Endothelial cell of umbilical vein (primary cell): ENCODE measurements at regions not wholly inside any gene's neighbourhood (a gene's known extent, or its start where the extent isn't known, plus 50 kb on each side); places are given as distances from the start of the nearest gene placed in this dataset.

Experiments
- CTCF ChIP-seq, 2 donors: IDR thresholded peaks; 1 replicate in 1 of 2; 2 replicates in 1 of 2; pipeline ENCODE4 v1.5.1; 2011; ENCODE audit warnings: low read length in 2 of 2, mild to moderate bottlenecking in 2 of 2, moderate library complexity in 2 of 2, control low read depth in 1 of 2, inconsistent platforms in 1 of 2, low read depth in 1 of 2; ENCODE audit not compliant: insufficient read depth in 1 of 2; ENCODE audit errors: extremely low read depth in 1 of 2
- EZH2 ChIP-seq: IDR thresholded peaks from 2 replicates; pipeline ENCODE4 v1.6.1; 2012; ENCODE audit warnings: borderline replicate concordance, low read depth, mild to moderate bottlenecking, moderate library complexity, low read length, inconsistent platforms; ENCODE audit not compliant: severe bottlenecking
- FOS ChIP-seq: IDR thresholded peaks from 2 replicates; pipeline ENCODE4 v1.6.1; 2011; ENCODE audit warnings: mild to moderate bottlenecking, low read length, moderate library complexity, borderline replicate concordance; ENCODE audit not compliant: insufficient read depth
- MAX ChIP-seq: IDR thresholded peaks from 2 replicates; pipeline ENCODE4 v1.6.1; 2011; ENCODE audit not compliant: insufficient read depth, insufficient read length
- MYC ChIP-seq: IDR thresholded peaks from one replicate; pipeline ENCODE4 v1.6.1; 2011; ENCODE audit warnings: mild to moderate bottlenecking, low read depth, low read length
- POLR2A ChIP-seq: IDR thresholded peaks from 2 replicates; pipeline ENCODE4 v1.6.1; 2012; ENCODE audit warnings: low read depth, mild to moderate bottlenecking, control low read depth, low read length
- POLR2AphosphoS5 ChIP-seq: IDR thresholded peaks from 2 replicates; pipeline ENCODE4 v1.6.1; 2012; ENCODE audit warnings: low read depth, mild to moderate bottlenecking, control low read depth, low read length, moderate library complexity; ENCODE audit not compliant: insufficient read depth

- no peak for TF ChIP-seq EZH2
- TF ChIP-seq CTCF (IDR thresholded peaks at IDR 0.05; ENCODE audit: extremely low read depth in 1 of 2, insufficient read depth in 1 of 2, low read depth in 1 of 2, low read length in 2 of 2) = no peak
- TF ChIP-seq FOS = no peak
- no peak for TF ChIP-seq POLR2A
- no peak for TF ChIP-seq MAX
- TF ChIP-seq MYC = no peak
- TF ChIP-seq POLR2AphosphoS5 = no peak
These were observed 361.5 kb upstream of the CDH10 start for GRCh38 chr5:25006237-25006636.
